MM.1S (cell line): ENCODE measurements at regions not wholly inside any gene's neighbourhood (a gene's known extent, or its start where the extent isn't known, plus 50 kb on each side); places are given as distances from the start of the nearest gene placed in this dataset.

Source experiments
- DNase-seq: peaks from one replicate; pipeline ENCODE4 v3.0.0-alpha.2; 2015
- H2AFZ ChIP-seq: fragments of 300-600 bp; sonication (generic); 2 replicates; pipeline ENCODE4 v1.6.0; 2016; ENCODE audit warnings: antibody characterized with exemption, low read length
- H3F3A ChIP-seq: fragments of 300-600 bp; sonication (generic); 2 replicates; pipeline ENCODE4 v1.6.1; 2016; ENCODE audit warnings: mild to moderate bottlenecking, antibody characterized with exemption, low read length, moderate library complexity, mixed read lengths; ENCODE audit not compliant: insufficient read depth
- H3K27ac ChIP-seq: fragments of 300-600 bp; sonication (generic); 2 replicates; pipeline ENCODE4 v1.5.1; 2016; ENCODE audit warnings: mild to moderate bottlenecking, low read length
- H3K27me3 ChIP-seq: fragments of 300-600 bp; sonication (generic); replicated peaks from 2 replicates; pipeline ENCODE4 v1.6.0; 2016; ENCODE audit warnings: low read length; ENCODE audit not compliant: insufficient read depth
- H3K36me3 ChIP-seq: fragments of 300-600 bp; sonication (generic); replicated peaks from 2 replicates; pipeline ENCODE4 v1.6.1; 2016; ENCODE audit warnings: mild to moderate bottlenecking, low read length, mixed read lengths; ENCODE audit not compliant: insufficient read depth
- H3K4me1 ChIP-seq: fragments of 300-600 bp; sonication (generic); 2 replicates; pipeline ENCODE4 v1.6.1; 2016; ENCODE audit warnings: low read length, mixed read lengths
- H3K4me2 ChIP-seq: fragments of 300-600 bp; sonication (generic); 2 replicates; pipeline ENCODE4 v1.6.0; 2016; ENCODE audit warnings: low read depth, low read length
- H3K4me3 ChIP-seq: fragments of 300-600 bp; sonication (generic); 2 replicates; pipeline ENCODE4 v1.5.1; 2016; ENCODE audit warnings: low read length, mixed read lengths
- H3K79me2 ChIP-seq: fragments of 300-600 bp; sonication (generic); 2 replicates; pipeline ENCODE4 v1.6.1; 2016; ENCODE audit warnings: mixed run types, low read length, mixed read lengths
- H3K9ac ChIP-seq: fragments of 300-600 bp; sonication (generic); 2 replicates; pipeline ENCODE4 v1.6.1; 2016; ENCODE audit warnings: low read length, mixed read lengths
- H3K9me2 ChIP-seq: fragments of 300-600 bp; sonication (generic); replicated peaks from 2 replicates; pipeline ENCODE4 v1.6.1; 2016; ENCODE audit warnings: mild to moderate bottlenecking, low read length, mixed read lengths; ENCODE audit not compliant: insufficient read depth
- H3K9me3 ChIP-seq: fragments of 300-600 bp; sonication (generic); replicated peaks from 2 replicates; pipeline ENCODE4 v1.6.1; 2016; ENCODE audit warnings: mild to moderate bottlenecking, low read length, mixed read lengths; ENCODE audit not compliant: insufficient read depth
- H4K20me1 ChIP-seq: fragments of 300-600 bp; sonication (generic); 2 replicates; pipeline ENCODE4 v1.6.1; 2016; ENCODE audit warnings: mild to moderate bottlenecking, low read length, moderate library complexity, mixed read lengths; ENCODE audit not compliant: insufficient read depth
- EZH2 ChIP-seq: fragments of 300-600 bp; sonication (generic); optimal IDR thresholded peaks from 2 replicates; pipeline ENCODE3; 2017; ENCODE audit warnings: low read depth, mild to moderate bottlenecking, antibody characterized with exemption, low read length, mixed read lengths
- EZH2phosphoT487 ChIP-seq: fragments of 300-600 bp; sonication (generic); IDR thresholded peaks from 2 replicates; pipeline ENCODE4 v1.6.1; 2018; ENCODE audit warnings: antibody characterized with exemption, low read length
- TF ChIP-seq, protein P1 (sequence below): fragments of 300-600 bp; sonication (generic); IDR thresholded peaks from 2 replicates; pipeline ENCODE4 v1.5.1; 2016; ENCODE audit warnings: antibody characterized with exemption, low read length, mixed read lengths

DNA sequence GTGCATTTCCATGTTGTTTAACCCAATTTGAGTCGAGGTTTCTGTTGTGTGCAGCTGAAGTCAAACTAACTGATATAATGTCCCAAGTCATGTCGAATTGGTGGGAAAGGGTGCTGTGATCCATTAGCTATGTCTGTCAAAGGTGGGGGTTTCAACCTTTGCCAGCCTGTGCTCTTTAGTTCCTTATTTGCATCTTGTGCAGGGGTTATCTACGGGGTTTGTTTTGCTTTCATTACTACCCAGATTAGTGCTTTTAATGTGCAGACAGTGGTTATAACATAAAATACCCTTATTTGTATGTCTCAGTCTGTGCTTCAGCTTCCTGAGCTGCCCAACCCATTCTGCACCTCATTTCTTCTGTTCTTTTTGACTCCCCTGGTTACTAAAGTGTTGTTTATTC, 271.9 kb upstream of the CXCR4 start:
- peak overlapping the region; percentile 32 for H2AFZ ChIP-seq
- H3K9ac ChIP-seq, result peak overlapping the region; percentile 6; the same call in 1 of the 2 replicates
- peak; percentile 64 for DNase-seq
- H3K27ac ChIP-seq, result peak overlapping the region; percentile 35; the same call in 1 of the 2 replicates
- H3K4me3 ChIP-seq, result peak overlapping the region; percentile 24
- H4K20me1 ChIP-seq, result no peaks in the 10 kb centered on the region
- no peaks in the 10 kb centered on the region for H3K27me3 ChIP-seq
- no peaks in the 10 kb centered on the region for H3K79me2 ChIP-seq
- H3K4me2 ChIP-seq, result peak overlapping the region; percentile 57
- no peaks in the 10 kb centered on the region for H3K36me3 ChIP-seq
- H3K9me3 ChIP-seq, result no peaks in the 10 kb centered on the region
- 0 out of 2 replicates have a peak, but pooled peaks cover 4% of the 10 kb centered on the region for H3F3A ChIP-seq
- H3K4me1 ChIP-seq, result peaks cover 30% of the 10 kb centered on the region
- no peaks in the 10 kb centered on the region for H3K9me2 ChIP-seq
- TF ChIP-seq EZH2 (no peak), EZH2phosphoT487 (no peak)
- TF ChIP-seq, protein P1, sequence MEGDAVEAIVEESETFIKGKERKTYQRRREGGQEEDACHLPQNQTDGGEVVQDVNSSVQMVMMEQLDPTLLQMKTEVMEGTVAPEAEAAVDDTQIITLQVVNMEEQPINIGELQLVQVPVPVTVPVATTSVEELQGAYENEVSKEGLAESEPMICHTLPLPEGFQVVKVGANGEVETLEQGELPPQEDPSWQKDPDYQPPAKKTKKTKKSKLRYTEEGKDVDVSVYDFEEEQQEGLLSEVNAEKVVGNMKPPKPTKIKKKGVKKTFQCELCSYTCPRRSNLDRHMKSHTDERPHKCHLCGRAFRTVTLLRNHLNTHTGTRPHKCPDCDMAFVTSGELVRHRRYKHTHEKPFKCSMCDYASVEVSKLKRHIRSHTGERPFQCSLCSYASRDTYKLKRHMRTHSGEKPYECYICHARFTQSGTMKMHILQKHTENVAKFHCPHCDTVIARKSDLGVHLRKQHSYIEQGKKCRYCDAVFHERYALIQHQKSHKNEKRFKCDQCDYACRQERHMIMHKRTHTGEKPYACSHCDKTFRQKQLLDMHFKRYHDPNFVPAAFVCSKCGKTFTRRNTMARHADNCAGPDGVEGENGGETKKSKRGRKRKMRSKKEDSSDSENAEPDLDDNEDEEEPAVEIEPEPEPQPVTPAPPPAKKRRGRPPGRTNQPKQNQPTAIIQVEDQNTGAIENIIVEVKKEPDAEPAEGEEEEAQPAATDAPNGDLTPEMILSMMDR, result no peak

DNA sequence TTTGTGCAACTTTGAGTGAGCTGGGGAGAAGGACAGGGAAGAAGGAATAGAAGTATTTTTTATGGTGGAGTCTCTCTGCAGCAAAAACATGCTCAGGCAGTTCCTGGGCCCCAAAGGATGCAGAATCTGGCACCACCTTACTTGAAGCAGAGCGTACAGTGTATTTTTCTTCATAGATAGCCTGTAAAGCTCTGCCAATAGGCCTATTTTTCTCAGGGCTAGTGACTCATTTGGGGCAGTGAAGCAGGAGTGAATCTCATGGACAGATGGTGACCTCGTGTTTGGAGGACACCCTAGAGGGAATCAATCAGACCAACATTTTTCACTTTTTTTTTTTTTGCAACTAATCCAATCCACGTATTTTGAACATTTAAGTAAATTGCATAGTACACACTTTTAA, 268.1 kb upstream of the CXCR4 start:
- Histone ChIP-seq H3K9me3 (no peaks in the 10 kb centered on the region), H3K27ac (no peak overlapping the region), H4K20me1 (no peaks in the 10 kb centered on the region), H3K79me2 (no peaks in the 10 kb centered on the region), H3K4me2 (no peak overlapping the region), H3K36me3 (no peaks in the 10 kb centered on the region), H3K4me1 (peaks cover 45% of the 10 kb centered on the region), H3K27me3 (no peaks in the 10 kb centered on the region), H3F3A (peaks cover 22% of the 10 kb centered on the region), H3K9me2 (no peaks in the 10 kb centered on the region), H3K4me3 (no peak overlapping the region), H2AFZ (no peak overlapping the region), H3K9ac (no peak overlapping the region)
- TF ChIP-seq EZH2phosphoT487 (no peak), EZH2 (no peak)
- TF ChIP-seq, protein P1, result no peak
- DNase-seq, result no peak

DNA sequence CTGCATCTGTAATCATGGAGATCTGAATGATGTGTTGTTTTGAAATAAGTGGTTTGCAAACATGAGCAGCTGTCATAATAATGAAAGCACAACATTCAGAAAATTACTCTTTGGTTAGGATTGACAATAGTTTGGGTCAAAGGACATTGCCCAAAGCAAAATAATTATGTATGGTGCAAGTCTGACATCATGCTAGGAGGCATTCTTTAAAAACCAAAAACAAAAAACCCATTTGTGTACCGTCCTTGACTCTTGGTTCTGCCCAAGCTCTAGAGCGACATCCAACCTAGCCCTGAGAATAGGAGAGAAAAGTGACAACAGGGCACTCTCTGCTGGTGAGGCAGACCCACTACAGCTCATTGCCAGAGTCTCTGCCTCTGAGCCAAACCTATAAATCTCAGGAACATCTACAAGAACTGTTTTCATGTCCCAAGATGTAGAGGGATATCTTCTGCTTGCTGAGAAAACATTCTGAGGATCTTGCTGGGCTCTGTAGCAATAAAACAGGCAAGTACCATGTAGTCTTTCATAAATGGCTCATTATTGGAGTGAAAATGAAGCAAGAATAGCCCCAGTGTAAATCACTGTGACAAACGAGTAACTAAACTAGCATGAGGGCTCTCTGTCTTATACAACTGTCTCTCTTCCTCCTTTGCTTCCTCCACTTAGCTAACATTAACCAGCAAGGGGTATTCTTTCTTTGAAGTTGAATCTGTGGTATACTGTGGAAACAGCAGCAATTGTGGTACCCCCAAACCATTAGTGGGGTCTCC, 266.8 kb upstream of the CXCR4 start:
- H3K4me2 ChIP-seq, result peak overlapping the region; percentile 39; the same call in 1 of the 2 replicates
- no peak overlapping the region for H3K4me3 ChIP-seq
- no peak for TF ChIP-seq EZH2
- TF ChIP-seq, protein P1, result peak; percentile 94
- no peak for TF ChIP-seq EZH2phosphoT487
- no peaks in the 10 kb centered on the region for H3K79me2 ChIP-seq
- peak overlapping the region; percentile 95; the same call in 1 of the 2 replicates for H3K27ac ChIP-seq
- DNase-seq, result peak; percentile 77
- H3F3A ChIP-seq, result peaks cover 35% of the 10 kb centered on the region
- H3K9me2 ChIP-seq, result no peaks in the 10 kb centered on the region
- peaks cover 53% of the 10 kb centered on the region for H3K4me1 ChIP-seq
- no peaks in the 10 kb centered on the region for H4K20me1 ChIP-seq
- no peaks in the 10 kb centered on the region for H3K36me3 ChIP-seq
- peak overlapping the region; percentile 1; the same call in 1 of the 2 replicates for H3K9ac ChIP-seq
- 0 out of 2 replicates have a peak overlapping the region, but pooled peaks have one; percentile 18 for H2AFZ ChIP-seq
- H3K27me3 ChIP-seq, result no peaks in the 10 kb centered on the region
- H3K9me3 ChIP-seq, result no peaks in the 10 kb centered on the region
